KMS-11 (cell line): ENCODE measurements at regions not wholly inside any gene's neighbourhood (a gene's known extent, or its start where the extent isn't known, plus 50 kb on each side); places are given as distances from the start of the nearest gene placed in this dataset.

Source experiments
- H2AFZ ChIP-seq: fragments of 200-600 bp; sonication (generic); 2 replicates; pipeline ENCODE4 v1.6.1; 2016; ENCODE audit warnings: antibody characterized with exemption, mixed run types, low read depth
- H3K27ac ChIP-seq: fragments of 200-600 bp; sonication (generic); 2 replicates; pipeline ENCODE4 v1.6.1; 2016; ENCODE audit warnings: mild to moderate bottlenecking, mixed run types
- H3K27me3 ChIP-seq: fragments of 200-600 bp; sonication (generic); 2 replicates; pipeline ENCODE4 v1.6.1; 2017; ENCODE audit warnings: mild to moderate bottlenecking, low read depth, mixed run types, moderate library complexity; ENCODE audit not compliant: insufficient read depth
- H3K36me3 ChIP-seq: fragments of 200-600 bp; sonication (generic); 2 replicates; pipeline ENCODE4 v1.6.1; 2017; ENCODE audit warnings: mild to moderate bottlenecking, mixed run types; ENCODE audit not compliant: insufficient read depth
- H3K4me1 ChIP-seq: fragments of 200-600 bp; sonication (generic); 2 replicates; pipeline ENCODE4 v1.6.1; 2016; ENCODE audit warnings: mild to moderate bottlenecking, low read depth, mixed run types; ENCODE audit not compliant: poor library complexity, severe bottlenecking
- H3K4me2 ChIP-seq: fragments of 200-600 bp; sonication (generic); 2 replicates; pipeline ENCODE4 v1.7.0; 2016; ENCODE audit warnings: mild to moderate bottlenecking, mixed run types
- H3K4me3 ChIP-seq: fragments of 200-600 bp; sonication (generic); IDR thresholded peaks from 2 replicates; pipeline ENCODE4 v1.6.1; 2017; ENCODE audit warnings: low read depth, low read length, mixed read lengths; ENCODE audit not compliant: insufficient read depth
- H3K79me2 ChIP-seq: fragments of 200-600 bp; sonication (generic); 2 replicates; pipeline ENCODE4 v1.6.1; 2016; ENCODE audit warnings: low read depth, mixed run types; ENCODE audit not compliant: insufficient read depth
- H3K9ac ChIP-seq: fragments of 200-600 bp; sonication (generic); 2 replicates; pipeline ENCODE4 v1.6.1; 2016; ENCODE audit warnings: mild to moderate bottlenecking, mixed run types
- H4K20me1 ChIP-seq: fragments of 200-600 bp; sonication (generic); 2 replicates; pipeline ENCODE4 v1.6.1; 2016; ENCODE audit warnings: mild to moderate bottlenecking, mixed run types; ENCODE audit not compliant: insufficient read depth
- TF ChIP-seq, protein P1 (sequence below): fragments of 200-600 bp; sonication (generic); conservative IDR thresholded peaks from 2 replicates; pipeline ENCODE4 v1.6.1; 2017; ENCODE audit warnings: low read depth, mild to moderate bottlenecking, antibody characterized with exemption, low read length, moderate library complexity, mixed read lengths

DNA sequence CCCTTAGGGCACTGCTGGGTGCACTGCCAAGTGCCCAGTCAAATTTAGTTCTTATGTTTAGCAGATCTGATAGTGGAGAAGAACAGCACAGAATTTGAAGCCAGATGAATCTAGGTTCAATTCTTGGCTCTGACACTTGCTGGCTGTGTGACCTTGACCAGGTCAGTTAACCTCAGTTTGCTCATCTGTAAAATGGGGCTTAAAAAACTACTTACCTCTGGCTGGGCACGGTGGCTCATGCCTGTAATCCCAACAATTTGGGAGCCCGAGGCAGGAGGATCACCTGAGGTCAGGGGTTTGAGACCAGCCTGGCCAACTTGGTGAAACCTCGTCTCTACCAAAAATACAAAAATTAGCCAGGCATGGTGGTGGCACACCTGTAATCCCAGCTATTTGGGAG is 49.9 kb upstream of the MLN start:
- Histone ChIP-seq H3K79me2 (no peaks in the 10 kb centered on the region), H3K4me1 (peaks cover 17% of the 10 kb centered on the region), H3K4me3 (no peak overlapping the region)

More for the DNA sequence above, 49.9 kb upstream of the MLN start:
- Histone ChIP-seq H3K4me2 (no peak overlapping the region), H3K27me3 (peaks cover 87% of the 10 kb centered on the region), H3K36me3 (no peaks in the 10 kb centered on the region), H3K27ac (no peak overlapping the region), H4K20me1 (no peaks in the 10 kb centered on the region), H3K9ac (no peak overlapping the region), H2AFZ (no peak overlapping the region)
- TF ChIP-seq, protein P1, sequence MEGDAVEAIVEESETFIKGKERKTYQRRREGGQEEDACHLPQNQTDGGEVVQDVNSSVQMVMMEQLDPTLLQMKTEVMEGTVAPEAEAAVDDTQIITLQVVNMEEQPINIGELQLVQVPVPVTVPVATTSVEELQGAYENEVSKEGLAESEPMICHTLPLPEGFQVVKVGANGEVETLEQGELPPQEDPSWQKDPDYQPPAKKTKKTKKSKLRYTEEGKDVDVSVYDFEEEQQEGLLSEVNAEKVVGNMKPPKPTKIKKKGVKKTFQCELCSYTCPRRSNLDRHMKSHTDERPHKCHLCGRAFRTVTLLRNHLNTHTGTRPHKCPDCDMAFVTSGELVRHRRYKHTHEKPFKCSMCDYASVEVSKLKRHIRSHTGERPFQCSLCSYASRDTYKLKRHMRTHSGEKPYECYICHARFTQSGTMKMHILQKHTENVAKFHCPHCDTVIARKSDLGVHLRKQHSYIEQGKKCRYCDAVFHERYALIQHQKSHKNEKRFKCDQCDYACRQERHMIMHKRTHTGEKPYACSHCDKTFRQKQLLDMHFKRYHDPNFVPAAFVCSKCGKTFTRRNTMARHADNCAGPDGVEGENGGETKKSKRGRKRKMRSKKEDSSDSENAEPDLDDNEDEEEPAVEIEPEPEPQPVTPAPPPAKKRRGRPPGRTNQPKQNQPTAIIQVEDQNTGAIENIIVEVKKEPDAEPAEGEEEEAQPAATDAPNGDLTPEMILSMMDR: no peak
